GM19023 (cell line): ENCODE measurements at regions not wholly inside any gene's neighbourhood (a gene's known extent, or its start where the extent isn't known, plus 50 kb on each side); places are given as distances from the start of the nearest gene placed in this dataset.
"Not testable (repeated sequence)": the region's sequence is repeated elsewhere in the genome, so short reads cannot be mapped to it uniquely, and the experiment has no call there.

Experiments used
- ATAC-seq: cut with Tn5 transposase; IDR thresholded peaks from one replicate; pipeline ENCODE4 v1.9.1; 2021; ENCODE audit warnings: mild to moderate bottlenecking, moderate library complexity; ENCODE audit not compliant: unreplicated experiment

DNA sequence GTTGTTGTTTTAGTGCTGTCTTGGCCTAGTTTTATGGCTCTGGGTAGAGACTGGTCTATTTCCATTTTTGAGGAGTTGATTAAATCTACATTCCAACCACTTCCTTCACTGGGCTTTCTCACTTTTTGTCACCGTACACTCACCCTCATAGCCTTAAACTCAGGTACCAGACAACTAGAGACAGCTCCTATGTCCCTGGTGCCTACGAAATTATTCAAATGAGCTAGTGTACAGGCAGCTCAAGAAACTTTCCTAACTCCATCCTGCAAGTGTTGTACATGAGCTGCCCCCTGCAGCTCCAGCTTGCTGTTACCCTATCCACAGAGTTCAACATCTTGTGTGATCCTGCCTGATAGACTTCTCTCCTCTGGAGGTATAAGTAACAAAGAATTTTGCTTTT, 704.8 kb upstream of the RGS18 start:
- ATAC-seq: no peak

DNA sequence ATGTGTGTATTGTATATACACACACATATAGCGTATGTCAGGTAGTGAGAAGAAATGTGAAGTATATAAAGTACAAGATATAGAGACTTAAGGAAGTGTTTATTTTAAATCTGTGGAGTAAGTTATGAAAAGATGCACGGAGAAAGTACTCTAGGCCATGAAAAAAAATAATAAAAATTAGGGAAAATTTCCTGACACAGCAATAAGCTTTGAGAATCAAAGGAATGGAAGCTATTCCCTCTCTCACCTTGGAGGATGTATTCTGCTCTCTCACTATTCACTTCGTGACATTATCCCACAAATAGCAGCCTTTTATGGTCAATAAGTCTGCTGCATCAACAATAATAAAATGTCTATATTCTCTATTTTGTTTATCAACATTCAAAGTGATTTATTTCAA, 700.4 kb upstream of the RGS18 start:
- no peak for ATAC-seq

- no peak for ATAC-seq
Measured at GRCh38 chr1:191460234-191460633, 698.0 kb upstream of the RGS18 start.

GRCh38 chr1:191483988-191484387, 674.3 kb upstream of the RGS18 start:
- ATAC-seq: no peak

DNA sequence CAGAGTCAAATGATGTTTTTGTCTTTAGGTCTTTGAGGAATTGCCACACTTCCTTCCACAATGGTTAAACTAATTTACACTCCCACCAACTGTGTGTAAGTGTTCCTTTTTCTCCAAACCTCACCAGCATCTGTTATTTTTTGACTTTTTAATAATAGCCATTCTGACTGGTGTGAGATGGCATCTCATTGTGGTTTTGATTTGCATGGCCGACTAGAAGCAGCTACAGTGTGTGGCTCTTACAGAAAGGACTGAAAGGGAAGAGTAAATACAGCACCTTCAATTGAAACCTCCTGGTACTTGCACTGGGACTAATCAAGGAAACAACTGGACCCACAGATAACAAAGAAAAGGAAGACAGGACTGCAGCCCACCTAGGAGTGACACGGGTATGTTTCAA, 668.0 kb upstream of the RGS18 start:
- ATAC-seq: no peak

DNA sequence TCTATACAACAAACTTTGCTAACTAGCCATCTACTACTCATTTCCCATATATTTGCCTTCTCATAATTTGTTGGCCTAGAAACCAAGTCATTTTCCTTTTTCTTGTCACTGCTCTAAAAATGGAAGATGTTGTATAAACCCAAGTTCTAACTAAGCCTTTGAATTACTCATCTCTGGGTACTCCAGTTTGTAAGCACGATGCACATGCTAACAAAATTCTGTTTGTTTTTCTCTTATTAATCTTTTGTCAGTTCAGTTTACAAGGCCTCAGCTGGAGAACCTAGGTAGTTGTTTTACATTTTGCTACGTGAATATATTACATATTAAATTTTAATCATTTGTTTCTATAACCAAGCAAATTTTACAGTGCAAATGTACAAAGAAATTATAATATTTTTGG, 663.2 kb upstream of the RGS18 start:
- ATAC-seq: no peak

- ATAC-seq: no peak
Measured at GRCh38 chr1:191498318-191498717, 659.9 kb upstream of the RGS18 start.

DNA sequence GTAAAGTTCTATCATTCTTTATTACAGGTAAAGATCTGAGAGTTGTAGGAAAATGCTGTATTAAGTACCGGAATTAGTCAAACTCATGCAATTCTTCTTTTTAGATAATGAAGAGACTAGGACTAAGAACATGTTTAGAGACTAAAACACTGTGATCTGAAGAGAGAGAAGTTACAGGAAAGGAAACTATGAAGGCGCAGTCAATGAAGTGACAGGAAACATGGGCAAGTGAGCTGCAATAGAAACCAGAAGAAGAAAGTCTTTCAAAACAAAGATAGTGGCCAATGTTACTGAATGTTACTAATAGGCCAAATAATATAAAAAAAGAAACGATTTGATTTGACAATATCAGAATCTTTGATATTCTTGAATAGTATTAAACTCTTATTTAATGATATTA, 659.4 kb upstream of the RGS18 start:
- no peak for ATAC-seq

DNA sequence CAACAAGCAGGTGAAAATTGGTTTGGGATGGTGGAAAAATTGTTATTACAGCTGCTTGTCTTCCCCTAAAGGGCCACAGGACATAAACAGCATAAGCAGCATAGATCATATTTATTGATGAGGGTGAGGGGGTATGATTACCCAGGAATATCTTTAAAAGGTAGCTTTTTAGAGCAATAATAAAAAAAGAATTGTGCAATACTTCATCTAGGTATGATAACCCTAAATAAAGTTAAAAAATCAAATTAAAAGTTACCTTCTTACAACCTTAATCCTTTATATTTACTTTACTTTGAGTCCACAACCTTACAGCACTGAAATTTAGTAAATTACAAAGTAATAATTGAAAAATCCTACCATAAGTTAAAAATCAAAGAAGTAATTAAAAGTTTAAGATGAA, 653.3 kb upstream of the RGS18 start:
- no peak for ATAC-seq

DNA sequence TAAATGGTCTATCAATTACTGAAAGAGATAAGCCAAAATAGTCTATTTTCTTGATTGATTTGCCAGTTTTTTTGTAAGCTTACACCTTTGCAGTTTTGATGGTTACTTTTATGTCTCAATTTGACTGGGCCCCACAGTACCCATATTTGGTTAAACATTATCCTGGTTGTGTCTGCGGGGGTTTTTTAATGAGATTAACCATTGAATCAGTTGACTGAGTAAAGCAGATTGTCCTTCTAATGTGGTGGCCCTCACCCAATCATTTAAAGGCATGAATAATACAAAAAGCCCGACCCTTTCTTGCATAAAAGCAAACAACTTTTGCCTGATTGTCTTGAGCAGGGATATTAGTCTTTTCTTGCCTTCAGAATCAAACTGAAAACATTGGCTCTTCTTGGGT, 650.0 kb upstream of the RGS18 start:
- ATAC-seq: no peak

GRCh38 chr1:191511480-191511879, 646.8 kb upstream of the RGS18 start:
- not testable (repeated sequence) for ATAC-seq

- ATAC-seq: no peak
Measured at GRCh38 chr1:191517826-191518225, 640.4 kb upstream of the RGS18 start.

- ATAC-seq: no peak
Measured at GRCh38 chr1:191519519-191519918, 638.7 kb upstream of the RGS18 start.

DNA sequence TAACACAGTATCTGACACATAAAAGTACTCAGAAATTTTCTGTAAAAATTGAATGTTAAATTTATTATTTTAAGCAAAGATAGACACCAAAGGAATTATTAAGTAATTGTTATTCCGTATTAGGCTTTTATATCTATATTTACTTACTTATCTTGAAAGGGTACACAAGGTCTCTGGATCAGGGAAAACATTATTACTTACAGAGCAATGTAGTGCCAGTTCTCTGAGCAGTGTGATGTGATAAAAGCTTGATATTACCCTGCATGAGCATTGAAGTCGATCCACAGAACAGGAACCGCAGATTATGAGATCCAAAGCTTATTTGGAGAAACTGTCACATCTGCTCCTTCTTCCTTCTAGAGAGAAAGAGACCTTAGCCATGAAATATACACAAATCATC, 637.9 kb upstream of the RGS18 start:
- ATAC-seq: no peak

GRCh38 chr1:191525944-191526343, 632.3 kb upstream of the RGS18 start:
- not testable (repeated sequence) for ATAC-seq

DNA sequence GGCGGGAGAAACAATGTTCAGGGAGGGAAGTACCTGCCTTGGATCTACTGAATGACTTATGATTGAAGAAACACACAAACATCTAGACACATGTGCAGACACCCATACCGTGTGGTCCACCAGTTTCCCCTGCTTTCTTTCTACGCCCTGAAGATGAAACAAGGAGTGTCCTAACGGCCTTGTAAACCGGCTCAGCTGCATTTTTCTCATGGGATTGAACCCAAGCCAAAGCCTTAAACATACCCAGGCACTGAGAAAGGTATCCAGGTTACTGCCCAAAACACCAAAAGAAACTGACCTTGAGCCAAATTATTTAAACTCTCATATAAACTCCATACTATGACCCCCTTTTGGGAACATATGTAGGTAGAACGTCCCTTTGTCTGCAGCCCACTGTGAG, 630.0 kb upstream of the RGS18 start:
- ATAC-seq: no peak

- ATAC-seq: no peak
Measured at GRCh38 chr1:191530928-191531327, 627.3 kb upstream of the RGS18 start.

DNA sequence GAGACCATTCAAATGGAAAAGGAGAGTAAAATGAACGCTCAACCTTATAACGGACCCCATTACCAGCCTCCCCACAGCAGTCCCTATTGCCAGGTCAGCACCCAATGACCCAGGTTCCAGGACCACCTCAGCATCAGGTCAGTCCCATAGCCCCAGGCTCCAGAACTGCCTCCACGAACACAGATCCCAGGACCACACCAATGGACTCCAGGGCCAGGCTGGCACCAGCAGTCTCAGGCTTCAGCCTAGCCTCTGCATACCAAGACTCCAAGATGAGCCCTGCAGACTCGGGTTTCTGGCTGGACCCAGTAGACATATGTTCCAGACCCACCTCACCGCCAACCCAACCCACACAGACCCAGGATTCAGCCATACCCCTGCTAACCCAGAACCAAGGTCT, 625.0 kb upstream of the RGS18 start:
- ATAC-seq: no peak

DNA sequence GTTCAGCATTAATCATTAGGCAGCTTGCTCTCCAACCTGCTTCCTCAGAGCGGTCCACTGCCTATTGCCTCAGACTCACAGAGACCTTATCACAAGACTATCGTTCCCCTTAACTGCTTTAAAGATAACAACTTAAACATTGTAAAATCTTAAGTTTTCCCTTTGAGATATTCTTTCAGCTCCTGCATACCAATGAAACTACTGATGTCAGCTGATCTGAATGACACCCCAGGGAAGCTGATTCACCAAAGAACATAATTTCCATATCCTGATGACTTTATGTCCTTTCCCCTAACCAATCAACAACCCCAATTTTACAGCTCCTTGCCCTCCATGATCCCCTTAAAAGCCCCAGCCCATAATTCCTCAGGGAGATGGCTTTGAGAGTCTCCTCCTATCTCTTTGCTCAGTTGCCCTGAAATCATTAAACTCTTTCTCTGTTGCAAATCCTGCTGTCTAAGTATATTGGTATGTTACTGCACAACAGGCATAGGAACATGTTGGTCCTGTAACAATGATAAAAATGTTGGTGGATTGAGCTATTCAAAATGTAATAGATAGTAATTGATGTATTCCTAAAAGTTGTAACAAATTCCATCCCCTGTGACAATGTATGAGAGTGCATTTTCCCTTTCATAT, 621.4 kb upstream of the RGS18 start:
- no peak for ATAC-seq

- ATAC-seq: no peak
Measured at GRCh38 chr1:191541758-191542157, 616.5 kb upstream of the RGS18 start.

GRCh38 chr1:191542444-191542843, 615.8 kb upstream of the RGS18 start:
- no peak for ATAC-seq

DNA sequence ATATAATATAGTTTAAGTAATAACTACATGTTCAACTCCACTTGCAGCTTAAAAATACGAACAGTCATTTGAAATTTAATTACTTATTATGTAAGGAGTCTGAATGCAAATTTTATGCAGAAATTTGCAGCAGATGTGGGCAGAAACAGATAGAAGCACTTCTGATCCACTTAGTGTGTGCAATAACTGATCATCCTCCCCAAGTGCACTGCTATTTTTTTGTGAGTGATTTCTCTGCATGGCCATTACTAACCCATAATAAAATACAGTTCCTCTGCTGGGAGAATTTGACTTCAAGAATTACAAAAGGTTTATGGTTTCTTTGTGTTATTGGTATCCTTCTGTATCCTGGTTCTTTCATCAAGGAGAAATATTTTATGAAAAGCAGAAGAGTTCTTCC, 611.5 kb upstream of the RGS18 start:
- ATAC-seq: no peak

DNA sequence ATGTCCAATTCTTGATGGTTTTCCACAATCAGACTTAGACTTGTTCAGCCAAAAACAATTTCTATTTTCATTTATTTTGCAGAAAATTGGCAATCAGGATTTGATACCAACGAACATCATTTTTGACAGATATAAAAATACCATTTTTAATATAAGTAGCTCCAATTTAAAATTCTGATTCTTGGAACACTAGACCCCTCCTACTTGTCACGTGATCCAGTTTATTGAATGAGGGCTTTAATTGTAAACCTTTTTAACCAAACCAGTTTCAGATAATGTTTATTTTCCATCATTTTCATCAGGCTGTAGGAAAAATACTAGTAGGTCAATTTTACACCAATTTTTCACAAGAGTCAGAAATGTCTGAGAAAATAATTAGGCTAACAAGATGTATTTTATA, 607.2 kb upstream of the RGS18 start:
- ATAC-seq: no peak

GRCh38 chr1:191558379-191558778, 599.9 kb upstream of the RGS18 start:
- ATAC-seq: no peak
